Brain pericyte (primary cell): ENCODE measurements at regions not wholly inside any gene's neighbourhood (a gene's known extent, or its start where the extent isn't known, plus 50 kb on each side); places are given as distances from the start of the nearest gene placed in this dataset.
A peak's percentile ranks its signal among the peaks of the same experiment; 100 is the strongest.

Experiments
- DNase-seq: peaks from one replicate; pipeline ENCODE4 v3.0.0-alpha.2; 2012; ENCODE audit warnings: low read depth, low spot score

- DNase-seq = no peak
These were observed 102.4 kb downstream of the RFLNA start for GRCh38 chr12:124397399-124397679.

DNA sequence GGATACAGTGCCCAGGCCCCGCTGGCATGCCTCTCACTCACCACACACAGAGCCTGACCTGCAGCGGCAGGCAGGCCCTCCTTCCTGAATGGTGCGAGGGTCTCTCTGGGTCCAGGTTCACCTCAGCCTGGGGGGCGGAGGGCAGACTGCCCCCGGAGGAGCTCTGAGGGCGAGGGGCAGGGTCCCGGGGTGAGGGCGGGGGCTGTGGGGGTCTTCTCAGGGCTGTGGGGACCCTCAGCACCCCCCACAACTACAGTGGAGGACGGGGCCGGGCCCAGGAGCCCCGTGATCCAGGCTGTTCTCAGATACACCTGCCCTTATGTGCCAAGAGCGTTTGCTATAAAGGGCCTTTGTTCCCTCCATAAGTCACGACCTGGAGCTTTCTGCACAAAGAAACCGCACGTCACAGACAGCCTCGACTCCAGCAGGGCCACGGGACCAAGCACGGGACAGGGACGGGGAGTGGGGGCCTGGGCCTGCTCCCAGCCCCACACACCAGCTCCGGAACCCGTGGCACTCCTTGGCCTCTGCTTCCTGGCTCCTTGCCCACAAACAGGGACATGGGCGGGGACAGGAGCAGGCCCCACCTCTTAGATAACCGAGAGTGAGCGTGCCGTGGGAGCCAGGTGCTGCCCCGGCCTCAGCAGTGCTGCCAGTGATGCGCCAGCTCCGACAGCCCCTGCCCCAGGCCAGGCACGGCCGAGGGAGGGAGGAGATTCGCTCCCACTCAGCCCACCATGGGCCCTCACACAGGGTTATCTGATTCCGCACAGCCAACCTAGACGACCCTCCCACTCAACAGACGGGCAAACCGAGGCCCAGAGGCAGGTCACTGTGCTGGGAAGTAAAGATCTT is 101.9 kb downstream of the RFLNA start:
- DNase-seq = no peak

DNA sequence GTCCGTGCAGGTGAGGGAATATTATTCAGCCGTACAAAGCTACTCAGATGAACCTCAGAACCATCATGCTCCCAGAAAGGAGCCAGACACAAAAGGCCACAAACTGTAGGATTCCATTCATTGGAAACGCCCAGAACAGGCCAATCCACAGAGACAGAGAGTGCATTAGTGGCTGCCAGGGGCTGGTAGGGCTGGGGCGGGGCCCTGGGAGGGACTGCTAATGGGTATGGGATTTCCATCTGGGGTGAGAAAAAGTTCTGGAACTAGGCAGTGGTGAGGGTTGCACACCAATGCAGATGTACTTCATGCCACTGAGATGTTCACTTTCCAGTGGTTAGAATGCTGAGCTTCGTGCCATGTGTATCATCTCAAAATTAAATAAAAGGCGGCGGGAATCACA is 101.1 kb downstream of the RFLNA start:
- DNase-seq = no peak

GRCh38 chr12:124395284-124395752 is 100.4 kb downstream of the RFLNA start:
- no peak for DNase-seq

DNA sequence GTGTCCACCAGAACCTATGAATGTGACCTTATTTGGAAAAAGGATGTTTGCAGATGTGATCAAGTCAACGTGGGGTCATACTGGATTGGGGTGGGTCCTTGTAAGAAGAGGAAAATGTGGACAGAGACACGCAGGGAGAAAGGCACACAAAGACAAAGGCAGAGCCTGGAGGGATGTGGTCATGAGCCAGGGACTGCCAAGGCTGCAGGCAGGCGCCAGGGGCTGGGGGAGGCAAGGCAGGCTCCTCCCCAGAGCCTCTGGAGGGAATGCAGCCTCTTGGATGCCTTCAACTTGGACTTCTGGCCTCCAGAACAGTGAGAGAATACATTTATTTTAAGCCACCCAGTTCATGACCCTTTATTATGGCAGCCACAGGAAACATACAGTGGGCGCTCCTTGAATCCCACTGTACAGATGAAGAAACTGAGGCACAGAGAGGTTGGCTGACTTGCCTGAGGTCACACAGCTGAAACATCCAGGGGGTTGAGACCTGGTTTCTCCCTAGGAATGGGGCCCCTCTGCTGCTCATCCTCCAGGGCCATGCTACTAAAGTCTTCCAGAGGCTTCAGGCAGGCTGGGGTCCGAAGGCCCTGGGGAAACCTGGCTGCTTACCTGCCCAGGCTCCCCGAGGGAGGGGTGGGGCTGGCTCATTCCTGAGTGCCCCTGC is 99.7 kb downstream of the RFLNA start:
- DNase-seq = no peak

DNA sequence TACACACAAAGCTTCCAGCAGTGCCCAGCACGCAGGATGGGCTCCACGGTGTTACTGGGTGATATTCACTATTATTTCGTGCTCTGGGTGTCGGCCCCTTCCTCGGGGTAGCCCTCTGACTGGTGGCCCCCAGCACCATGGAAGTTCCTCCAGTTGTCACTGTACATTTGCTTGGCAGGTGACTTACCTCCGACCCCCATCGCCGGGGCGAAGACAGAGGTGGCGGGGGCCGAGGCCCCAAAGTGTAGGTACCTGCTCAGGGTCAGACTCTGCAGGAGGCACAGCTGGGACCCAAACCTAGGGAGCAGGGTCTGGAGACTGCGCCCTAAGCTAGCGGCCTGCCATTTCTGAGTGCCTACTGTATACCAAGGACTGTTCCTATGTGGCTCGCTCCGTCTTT is 98.9 kb downstream of the RFLNA start:
- no peak for DNase-seq

- DNase-seq = no peak
These were observed 98.5 kb downstream of the RFLNA start for GRCh38 chr12:124393414-124393790.

GRCh38 chr12:124392667-124393413 is 97.9 kb downstream of the RFLNA start:
- DNase-seq = peak; percentile 90

- DNase-seq = peak; percentile 60
These were observed 97.4 kb downstream of the RFLNA start for GRCh38 chr12:124392271-124392666.

DNA sequence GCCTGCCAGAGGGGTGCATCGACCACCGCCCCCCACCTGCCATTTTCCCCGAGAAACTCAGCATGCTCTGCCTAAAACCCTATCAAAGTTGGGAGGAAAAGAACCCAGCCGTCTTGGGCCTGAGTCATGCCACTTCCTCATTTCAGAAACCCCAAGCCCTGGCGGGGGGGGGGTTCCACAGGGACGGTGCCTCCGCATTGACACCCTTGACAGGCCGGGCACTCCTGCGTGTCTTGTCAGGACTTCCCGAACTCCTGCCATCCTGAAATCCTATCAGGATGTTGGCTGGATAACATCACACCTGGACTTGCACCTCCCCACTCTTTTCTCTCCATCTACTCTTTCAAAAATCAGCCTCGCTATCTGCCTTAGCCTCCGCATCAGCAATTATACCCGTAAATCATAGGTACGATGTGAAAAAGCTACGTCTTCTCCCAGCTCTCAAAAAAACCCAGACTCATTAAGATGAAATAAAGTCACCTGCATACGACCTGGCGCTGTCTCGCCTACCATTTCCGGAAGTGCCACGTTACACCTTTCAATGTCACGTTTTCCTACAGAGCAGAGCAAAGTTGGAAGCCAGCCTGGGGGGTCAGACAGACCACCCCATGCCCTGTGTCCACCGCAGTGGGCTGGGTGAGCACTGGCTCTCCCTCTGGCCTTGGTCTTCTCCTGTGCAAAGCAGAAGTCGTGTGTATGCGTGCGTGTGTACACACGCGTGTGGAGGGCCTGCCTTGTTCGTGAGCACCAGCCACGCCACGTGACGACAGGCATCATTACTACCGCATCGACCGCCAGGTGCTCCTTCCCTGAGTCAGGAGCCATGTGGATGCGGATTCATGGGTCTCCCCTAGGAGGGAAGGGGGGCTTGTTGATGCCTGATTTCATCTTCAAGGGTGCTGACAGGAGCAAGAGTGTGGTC is 96.7 kb downstream of the RFLNA start:
- no peak for DNase-seq

GRCh38 chr12:124390442-124391097 is 95.7 kb downstream of the RFLNA start:
- no peak for DNase-seq

- no peak for DNase-seq
These were observed 95.0 kb downstream of the RFLNA start for GRCh38 chr12:124389725-124390441.

GRCh38 chr12:124389138-124389724 is 94.3 kb downstream of the RFLNA start:
- no peak for DNase-seq

- DNase-seq = no peak
These were observed 93.8 kb downstream of the RFLNA start for GRCh38 chr12:124388679-124389137.

GRCh38 chr12:124388038-124388671 is 93.3 kb downstream of the RFLNA start:
- no peak for DNase-seq

- no peak for DNase-seq
These were observed 92.6 kb downstream of the RFLNA start for GRCh38 chr12:124387528-124387911.

DNA sequence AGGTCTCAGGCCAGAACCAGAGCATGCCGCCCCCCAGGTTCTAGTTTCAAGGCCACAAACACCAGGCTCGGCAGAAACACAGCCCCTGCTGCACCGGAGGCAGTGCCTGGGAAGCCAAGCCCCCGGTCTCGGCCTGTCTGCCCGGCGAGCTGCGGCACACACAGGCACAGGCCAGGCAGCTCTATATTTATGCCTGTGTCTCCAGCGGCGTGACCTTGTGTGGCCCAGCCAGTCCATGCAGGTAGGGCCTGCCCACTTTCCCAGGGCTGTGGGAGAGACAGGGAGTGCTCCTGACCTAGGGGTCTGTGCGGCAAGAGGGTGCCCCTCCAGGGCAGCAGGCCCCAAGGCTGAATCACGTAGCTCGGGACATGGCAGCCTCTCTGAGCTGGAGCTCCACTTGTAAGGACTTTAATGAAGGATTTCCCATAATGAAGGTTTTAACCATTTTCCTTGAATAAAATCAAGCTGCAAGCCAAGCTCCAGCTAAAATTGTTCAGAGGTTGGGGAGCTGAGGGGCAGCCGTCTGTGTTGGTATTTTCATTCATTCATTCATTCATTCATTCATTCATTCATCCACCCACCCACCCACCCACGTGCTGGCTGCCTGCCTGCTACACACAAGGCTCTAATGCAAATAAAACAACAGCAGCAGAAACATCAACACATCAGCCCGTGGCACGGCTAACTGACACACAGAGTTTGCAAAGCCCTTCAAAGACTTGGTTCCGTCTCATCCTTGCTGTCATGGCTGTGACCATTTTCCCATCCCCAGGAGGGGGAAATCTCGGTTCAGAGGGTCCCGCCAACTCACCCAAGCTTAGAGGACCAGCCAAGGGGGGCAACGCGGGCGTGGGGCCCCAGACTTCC is 92.0 kb downstream of the RFLNA start:
- no peak for DNase-seq

DNA sequence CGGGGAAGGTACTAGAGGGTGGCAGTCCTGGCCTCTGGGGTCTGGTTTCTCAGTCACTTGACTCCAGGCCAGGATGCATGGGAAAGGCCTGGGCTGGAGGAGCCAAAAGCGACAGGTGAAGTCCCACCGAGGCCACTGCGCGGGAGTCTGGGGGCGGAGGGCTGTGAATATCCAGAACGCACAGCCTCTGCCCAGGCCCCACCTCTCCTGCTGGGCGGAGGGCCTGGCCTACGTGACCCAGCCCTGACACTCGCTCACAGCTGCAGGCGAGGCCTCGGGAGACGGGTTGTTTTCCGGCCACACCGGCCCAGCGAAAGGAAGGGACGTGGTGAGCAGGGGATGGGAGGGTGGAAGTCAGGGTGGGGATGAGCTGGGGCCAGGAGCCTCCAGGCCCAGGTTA is 91.2 kb downstream of the RFLNA start:
- no peak for DNase-seq
